Stimulated activated CD4-positive, alpha-beta T cell treated with anti-CD3 and anti-CD28 coated beads, Interleukin-1b, Interleukin-23, amount 100 ng/mL, for 24 hours (primary cell): ENCODE measurements at regions not wholly inside any gene's neighbourhood (a gene's known extent, or its start where the extent isn't known, plus 50 kb on each side); places are given as distances from the start of the nearest gene placed in this dataset.
"Not testable (repeated sequence)": the region's sequence is repeated elsewhere in the genome, so short reads cannot be mapped to it uniquely, and the experiment has no call there.

Experiments used
- DNase-seq, 4 experiments: peaks; one replicate each; pipeline ENCODE4 v3.0.0-alpha.2; 2020; ENCODE audit warnings: low read depth in 4 of 4, low spot score in 1 of 4

DNA sequence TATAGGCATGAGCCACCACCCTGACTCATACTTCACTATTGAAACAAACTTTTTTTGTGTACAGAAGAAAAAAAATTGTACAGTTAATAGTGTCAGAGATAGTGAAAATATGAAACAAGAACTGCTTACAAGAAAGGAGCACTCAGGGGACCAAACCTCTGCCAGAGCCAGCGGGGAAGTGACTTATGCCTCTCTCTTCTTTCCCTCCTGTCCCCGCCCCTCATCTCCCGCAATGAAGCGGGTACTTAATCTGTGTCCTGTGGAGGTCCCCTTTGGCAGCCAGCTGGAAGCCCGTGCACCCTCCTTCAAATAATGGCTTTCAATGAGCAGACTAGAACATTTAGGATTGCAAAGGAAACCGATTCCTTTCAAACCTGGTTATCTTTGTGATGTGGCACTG is 51.5 kb downstream of the PPIAL4A start:
- not testable (repeated sequence) for DNase-seq

DNA sequence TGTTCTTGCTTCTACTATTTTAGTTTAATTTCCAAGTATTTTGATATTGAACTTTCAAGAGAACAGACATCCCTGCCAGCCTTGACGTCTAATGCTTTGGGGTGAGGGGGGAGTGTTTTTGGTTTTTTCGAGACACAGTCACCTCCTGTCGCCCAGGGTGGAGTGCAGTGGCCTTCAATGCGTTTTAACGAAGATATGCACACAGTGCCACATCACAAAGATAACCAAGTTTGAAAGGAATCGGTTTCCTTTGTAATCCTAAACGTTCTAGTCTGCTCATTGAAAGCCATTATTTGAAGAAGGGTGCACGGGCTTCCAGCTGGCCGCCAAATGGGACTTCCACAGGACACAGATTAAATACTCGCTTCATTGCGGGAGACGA is 52.3 kb downstream of the PPIAL4A start:
- not testable (repeated sequence) for DNase-seq

DNA sequence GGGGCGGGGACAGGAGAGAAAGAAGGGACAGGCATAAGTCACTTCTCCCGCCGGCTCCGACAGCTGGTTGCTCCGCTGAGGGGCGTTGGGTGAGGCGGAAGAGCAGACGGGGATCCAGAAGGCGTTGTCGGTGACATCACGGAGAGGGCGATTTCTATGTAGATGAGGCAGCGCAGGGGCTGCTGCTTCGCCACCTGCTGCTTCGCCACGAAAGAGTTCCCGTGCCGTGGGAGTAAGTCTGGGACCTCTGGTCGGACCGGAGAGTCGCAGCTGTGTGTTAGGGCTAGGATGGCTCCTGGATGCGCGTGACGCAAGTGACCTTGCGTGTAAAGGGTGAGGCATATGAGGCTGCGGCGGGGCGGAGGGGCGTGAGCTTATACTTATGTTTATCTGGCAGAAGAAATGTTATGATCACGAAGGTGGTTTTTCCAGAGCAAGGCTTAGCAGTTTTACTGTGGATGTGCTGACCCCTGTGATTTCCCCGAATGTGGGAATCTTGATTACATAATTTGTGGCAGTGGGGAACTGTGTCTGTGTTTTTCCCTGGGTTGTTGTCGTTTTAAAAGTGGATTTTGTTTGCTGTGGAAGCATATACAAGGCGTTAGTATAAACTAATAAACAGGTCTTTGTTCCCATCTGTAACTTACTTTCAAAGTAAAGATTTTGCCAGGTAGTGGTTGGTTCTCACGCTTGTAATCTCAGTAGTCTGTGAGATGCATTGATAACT is 52.8 kb downstream of the PPIAL4A start:
- peak; percentile 54 to 61 (median 58) for DNase-seq

DNA sequence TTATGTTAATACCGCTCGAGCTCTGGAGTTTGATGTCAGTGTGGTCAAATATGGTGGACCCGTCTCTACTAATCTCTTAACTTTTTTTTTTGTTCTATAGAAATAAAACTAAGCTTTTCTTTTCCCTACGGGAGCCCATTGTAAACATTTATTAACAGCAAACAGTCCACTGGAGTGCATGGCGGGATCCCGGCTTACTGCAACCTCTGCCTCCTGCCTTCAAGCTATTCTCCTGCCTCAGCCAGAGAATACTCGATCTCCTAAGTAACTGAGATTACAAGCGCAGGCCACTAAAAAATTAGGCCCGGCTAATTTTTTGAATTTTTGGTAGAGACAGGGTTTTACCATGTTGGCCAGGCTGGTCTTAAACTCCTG is 53.4 kb downstream of the PPIAL4A start:
- DNase-seq = not testable (repeated sequence)

DNA sequence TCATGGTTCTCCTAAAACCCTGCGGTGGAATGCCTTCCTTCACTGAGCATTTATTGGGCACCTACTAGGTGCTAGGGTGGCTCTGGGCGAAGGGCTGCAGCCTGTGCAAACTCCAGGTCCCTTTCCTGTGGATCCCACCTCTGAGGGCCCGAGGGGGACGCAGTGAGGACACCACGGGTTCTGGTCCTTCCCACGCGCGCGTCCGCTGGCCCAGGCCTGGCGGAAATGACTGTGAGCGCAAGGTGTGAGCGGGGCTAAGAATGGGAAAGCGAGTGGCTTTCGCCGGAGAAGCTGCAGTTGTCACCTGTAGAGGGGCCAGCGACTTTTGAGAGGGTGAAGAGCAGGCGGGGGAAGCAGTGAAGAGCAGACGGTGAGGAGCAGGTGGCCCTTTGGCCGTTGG is 55.1 kb downstream of the PPIAL4A start:
- not testable (repeated sequence) for DNase-seq

DNA sequence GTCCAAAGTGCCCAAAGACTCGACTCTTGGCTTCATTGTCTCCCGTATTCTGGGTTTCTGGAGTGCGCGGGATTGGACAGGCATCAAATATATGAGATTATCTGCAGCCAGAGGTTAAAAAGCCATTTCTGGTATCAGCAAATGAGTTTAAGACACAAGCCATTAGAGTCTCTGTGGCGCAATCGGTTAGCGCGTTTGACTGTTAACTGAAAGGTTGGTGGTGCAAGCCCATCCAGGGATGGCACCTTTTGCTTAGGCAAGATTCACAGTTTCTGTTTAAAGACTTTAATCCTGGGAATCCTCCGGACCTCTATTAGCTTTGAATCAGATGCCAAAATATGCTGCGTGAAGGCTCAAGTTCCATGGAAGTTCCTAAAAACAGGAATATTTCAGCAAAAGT is 55.6 kb downstream of the PPIAL4A start:
- not testable (repeated sequence) for DNase-seq

DNA sequence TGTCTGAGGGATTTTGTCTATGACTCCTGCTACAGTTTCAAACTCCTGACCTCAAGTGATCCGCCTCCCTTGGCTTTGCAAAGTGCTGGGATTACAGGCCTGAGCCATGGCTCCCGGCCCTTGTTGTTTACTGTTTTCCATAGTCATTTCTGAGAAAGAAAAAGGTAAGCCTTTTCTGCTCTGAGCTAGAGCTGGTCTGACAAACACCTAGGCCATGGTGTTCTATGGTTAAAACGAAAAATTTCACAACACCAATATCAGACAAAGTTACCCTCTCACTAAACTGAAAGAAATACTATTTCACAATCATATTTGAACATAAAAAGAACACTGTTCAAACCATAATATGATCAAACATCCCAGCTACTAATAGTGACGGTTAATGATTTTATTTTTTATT is 57.5 kb downstream of the PPIAL4A start:
- not testable (repeated sequence) for DNase-seq

DNA sequence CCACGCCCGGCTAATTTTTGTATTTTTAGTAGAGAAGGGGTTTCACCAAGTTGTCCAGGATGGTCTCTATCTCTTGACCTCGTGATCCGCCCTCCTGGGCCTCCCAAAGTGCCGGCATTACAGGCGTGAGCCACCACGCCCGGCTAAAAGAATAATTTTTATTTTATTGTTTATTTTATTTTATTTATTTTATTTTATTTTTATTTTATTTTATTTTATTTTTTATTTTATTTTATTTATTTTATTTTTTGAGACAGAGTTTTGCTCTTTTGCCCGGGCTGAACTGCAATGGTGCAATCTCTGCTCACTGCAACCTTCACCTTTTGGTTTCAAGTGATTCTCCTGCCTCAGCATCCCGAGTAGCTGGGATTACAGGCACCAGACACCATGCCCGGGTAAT is 60.2 kb downstream of the PPIAL4A start:
- DNase-seq = not testable (repeated sequence)

DNA sequence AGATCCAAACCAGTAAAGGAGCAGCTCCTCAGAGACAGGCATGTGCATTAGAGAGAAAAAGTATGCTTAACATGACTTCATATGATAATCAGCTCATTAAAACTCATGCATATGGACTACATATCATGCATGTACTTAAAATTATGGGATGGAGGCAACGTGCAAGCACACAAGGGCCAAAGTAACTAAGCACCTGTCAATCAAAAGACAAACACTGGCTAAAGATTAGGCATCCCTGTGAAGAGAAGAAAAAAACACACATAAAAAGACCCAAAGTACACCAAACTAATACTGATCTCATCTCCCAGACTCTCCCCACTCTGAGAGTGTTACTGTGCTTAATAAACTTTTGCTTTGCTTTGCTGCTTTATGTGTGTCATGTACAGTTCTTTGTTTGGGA is 61.1 kb downstream of the PPIAL4A start:
- not testable (repeated sequence) for DNase-seq

DNA sequence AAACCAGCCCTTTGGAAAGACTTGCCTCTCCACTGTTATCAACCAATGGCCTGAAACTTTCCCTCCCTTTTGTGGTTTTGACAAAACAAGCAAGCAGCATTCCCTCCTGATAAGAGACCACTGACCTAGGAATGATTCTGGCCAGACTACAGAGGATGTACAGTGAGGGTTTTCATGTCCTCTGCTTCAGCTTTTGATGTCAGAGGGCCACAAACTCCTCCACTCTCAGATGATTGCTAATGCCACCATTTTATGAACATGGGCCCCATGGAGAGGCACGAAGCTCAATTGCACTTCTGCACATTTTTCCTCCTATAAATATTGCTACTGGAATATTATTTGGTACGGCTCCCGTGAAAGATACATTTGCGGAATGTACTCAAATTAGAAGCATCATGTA is 61.5 kb downstream of the PPIAL4A start:
- DNase-seq = not testable (repeated sequence)

DNA sequence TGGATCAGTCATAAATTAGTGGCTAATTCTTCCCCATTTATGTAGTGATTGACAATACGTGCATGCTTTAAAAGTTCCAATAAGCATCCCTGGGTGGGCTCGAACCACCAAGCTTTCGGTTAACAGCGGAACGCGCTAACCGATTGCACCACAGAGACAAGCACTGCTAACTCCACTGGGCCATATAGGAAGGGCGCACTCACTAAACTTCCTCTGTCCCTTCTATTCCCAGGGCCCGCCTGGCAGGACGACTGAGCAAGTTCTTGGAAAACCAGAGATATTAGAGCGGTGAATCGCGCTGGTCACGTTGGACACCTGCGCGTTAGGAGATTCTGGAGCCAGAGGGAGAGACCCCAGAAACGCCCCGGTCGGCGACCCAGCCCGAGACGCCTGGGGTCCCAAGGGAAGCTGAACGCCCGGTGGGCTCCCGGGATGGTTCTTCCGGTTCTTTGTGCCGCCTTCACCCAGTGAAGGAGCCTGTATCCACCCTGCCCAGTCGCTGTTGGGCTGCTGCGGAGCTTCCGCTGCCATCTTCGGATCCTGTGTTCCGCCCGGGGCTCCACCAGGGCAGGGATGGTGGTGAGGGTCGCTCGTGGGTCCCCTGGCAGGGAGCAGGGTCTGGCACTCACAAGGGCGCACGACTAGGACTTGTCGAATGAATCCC is 62.8 kb downstream of the PPIAL4A start:
- DNase-seq = not testable (repeated sequence)

DNA sequence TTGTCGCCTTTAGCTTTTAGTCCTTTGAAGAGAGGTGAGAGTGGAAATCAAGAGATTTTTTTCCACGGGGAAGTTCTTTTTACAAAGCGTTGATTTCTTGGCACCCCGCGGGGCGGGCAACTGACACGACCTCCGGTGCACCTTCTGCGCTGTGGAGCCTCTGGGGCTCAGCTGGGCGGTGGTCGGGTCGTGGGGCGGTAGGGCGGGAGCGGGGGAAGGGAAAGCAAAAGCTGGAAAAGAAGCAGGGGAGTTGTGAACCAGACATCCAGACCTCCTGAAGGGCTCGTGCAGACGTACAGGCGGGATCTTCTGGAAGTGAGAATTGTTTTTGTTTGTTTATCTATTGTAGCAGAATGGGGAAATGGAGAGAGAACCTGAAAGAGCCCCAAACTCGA is 63.3 kb downstream of the PPIAL4A start:
- DNase-seq = not testable (repeated sequence)

DNA sequence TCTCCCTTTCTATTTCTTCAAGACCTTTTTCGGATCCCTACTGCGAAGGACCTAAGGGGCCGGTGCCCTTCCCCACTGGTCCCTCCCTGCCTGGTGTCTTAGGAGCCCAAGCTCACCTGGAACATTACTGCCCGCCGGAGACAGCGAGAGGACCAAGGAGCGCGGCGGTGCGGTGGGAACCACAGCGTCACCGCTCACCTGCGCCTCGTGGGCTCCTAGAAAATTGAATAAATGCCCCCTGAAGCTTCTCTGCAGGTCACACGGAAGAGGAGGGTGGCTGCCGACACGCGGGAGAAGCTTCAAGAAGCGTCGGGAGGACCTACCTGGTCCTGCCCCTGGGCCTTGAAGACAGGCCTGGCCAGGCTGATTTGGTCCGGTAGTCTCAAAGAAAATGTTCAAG is 65.2 kb downstream of the PPIAL4A start:
- no peak for DNase-seq

DNA sequence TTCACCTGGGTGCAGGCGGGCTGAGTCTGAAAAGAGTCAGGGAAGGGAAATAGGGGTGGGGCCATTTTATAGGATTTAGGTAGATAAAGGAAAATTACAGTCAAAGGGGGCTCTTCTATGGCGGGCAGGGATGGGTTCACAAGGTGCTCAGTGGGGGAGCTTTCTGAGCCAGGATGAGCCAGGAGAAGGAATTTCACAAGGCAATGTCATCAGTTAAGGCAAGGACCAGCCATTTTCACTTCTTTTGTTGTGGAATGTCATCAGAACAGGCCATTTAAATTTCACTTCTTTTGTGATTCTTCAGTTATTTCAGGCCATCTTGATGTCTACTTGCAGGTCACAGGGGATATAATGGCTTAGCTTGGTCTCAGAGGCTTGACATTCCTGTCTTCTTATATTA is 66.4 kb downstream of the PPIAL4A start:
- not testable (repeated sequence) for DNase-seq

DNA sequence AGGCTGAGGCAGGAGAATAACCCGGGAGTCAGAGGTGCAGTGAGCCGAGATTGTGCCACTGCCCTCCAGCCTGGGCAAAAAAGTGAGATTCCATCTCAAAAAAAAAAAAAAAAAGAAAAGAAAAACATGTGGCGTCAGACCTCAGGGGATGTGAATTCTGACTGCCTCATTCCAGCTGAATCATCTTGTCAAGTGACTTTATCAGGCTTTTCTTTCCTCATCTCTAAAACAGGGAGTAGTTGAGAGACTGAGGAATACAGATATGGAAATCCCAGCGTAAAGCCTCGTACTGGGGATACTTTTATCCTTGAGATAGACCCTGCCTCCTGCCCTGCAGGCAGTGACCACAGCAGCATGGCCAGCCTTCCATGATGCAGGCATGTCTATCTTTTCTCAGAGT is 76.4 kb downstream of the PPIAL4A start:
- DNase-seq = not testable (repeated sequence)

DNA sequence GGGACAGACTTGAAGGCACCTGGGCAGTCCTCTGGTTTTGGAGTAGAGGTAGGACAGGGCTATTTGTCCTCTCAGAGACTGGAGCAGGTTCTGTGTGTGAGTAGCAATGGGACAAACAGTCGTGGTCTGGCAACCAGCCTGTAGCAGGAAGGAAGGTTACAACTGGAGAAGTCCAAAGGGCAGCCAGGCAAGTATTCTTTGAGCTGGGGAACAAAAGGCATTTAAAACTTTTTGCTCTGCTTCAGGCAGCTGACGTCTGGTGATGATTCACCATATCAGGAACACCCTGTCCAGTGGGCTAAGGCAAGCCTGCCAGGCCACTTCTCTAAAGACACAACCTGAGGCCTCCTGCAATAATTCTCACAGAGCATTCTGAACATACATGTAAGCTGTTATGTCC is 83.3 kb downstream of the PPIAL4A start:
- not testable (repeated sequence) for DNase-seq

DNA sequence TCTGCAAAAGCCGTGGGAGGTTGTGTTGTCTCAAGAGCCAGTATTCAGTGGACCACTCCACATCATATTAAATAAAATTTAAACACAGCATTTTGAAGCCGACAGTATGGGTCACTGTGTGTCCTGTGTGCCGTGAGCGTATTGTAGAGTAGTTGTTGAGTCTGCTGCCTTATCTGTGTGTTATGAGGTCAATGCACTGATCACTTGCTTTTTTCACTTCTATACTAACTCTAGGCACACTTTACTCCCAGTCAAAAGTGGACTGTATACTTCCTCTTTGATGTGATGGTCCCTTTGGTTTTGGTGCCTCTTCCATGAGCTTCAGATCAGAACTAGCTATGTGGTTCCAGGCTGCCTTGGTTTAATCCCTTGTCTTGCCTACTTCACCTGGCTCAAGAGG is 84.3 kb downstream of the PPIAL4A start:
- DNase-seq = not testable (repeated sequence)

DNA sequence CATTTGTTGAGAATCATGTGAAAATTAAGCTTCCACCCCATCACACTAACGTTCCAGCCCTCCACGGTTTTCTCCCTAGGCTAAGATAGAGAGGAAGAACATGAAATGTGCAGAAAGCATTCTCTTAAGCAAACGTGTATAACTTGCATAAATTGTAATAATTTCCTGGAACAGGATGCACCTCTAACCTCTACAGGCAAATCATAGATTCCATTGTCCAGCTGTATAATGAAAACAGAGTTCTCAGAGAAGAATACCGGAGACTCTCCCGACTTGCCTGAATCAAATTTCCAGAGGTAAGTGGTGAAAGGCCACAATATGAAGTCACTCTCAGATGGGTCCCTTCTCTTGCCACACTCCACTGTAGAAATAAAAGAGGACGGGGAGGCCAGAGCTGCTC is 87.7 kb downstream of the PPIAL4A start:
- DNase-seq = not testable (repeated sequence)

DNA sequence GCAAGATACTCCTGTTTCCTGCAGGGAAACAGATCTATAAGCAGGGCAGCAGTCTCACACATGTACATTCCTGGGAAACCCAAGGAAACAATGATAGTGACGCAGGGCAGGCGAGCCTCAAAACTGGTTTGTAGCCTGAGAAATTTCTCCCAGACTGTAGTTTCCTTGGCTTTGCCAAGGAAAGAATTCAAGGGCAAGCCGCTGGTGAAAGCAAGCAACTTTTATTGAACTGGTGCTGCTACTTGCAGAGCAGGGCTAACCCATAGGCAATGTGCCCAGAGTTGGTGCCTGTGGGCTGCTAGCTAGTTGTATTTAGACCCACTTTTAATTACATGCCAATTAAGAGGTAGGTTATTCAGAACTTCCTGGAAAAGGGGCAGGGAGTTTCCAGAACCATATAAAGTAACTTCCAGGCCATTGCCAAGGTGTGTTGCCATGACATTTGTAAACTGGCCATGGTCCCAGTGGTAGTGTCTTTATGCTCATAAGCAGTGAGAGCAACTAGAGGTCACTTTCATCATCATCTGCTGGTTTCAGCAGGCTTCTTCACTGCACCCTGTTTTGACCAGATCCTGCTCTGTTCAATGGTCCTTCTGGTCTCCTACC is 92.0 kb downstream of the PPIAL4A start:
- DNase-seq = not testable (repeated sequence)

DNA sequence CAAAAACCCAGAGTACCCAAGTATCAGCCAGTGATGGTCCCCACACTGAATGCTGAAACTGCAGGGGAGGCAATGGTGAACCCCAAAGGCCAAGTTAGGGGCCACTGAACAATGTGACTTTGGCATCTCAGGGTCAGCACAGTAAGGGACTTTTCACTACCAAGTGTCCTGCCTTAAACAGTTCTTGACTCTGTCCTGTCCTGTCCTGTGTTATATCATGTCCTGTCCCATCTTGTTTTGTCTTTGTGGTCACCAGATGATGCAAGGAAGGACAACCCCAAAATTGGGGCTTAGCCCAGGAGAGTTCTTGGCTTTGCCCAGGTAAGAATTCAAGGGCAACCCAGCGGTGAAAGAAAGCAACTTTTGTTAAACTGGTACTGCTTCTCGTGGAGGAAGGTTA is 105.0 kb downstream of the PPIAL4A start:
- not testable (repeated sequence) for DNase-seq

DNA sequence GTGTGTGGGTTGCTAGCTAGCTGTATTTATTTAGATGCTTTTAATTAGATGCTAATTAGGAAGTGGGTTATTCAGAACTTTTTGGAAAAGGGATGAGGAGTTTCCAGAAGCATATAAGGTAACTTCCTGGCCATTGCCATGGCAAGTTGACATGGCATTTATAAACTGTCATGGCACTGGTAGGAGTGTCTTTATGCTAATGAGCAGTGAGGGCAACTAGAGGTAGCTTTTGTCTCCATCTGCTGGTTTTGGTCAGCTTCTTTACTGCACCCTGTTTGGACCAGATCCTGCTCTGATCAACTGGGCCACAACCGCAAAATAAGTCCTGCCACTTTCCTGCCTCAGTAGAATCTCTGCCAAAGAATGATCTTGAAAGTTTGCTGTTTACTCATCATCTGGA is 105.5 kb downstream of the PPIAL4A start:
- not testable (repeated sequence) for DNase-seq

DNA sequence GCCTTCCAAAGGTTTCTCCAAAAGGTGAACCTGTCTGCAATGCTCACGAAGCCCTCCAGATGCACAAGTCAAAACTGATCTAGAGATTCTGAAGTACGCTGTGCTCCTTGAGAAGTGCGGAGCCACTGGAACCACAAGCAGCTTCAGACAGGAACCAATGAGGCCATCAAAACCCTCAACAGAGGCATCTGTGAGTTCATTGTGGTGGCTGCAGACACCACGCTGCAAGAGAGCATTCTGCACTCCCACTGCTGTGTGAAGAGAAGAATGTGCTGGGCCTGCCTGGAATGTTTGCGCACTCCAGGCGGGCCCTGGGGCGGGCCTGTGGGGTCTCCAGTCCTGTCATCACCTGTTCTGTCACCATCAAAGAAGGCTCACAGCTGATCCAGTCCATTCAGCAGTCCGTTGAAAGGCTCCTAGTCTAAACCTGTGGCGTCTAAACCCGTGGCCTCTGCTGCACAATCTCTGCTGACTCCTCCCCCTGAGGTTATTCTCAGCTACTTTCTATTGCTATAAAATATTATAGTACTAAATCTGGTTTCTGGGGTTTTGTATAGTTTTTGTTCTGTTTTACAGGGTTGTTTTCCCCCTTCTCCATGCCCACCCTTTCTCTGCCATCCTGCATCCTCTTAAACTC is 111.6 kb downstream of the PPIAL4A start:
- DNase-seq = not testable (repeated sequence)
